SU-DHL-6 (cell line): ENCODE measurements at regions not wholly inside any gene's neighbourhood (a gene's known extent, or its start where the extent isn't known, plus 50 kb on each side); places are given as distances from the start of the nearest gene placed in this dataset.
"Not testable (repeated sequence)": the region's sequence is repeated elsewhere in the genome, so short reads cannot be mapped to it uniquely, and the experiment has no call there.

ENCODE experiments used
- H2AFZ ChIP-seq: fragments of 200-600 bp; sonication (generic); 2 replicates; pipeline ENCODE4 v1.6.1; 2014; ENCODE audit warnings: low read depth, mild to moderate bottlenecking, moderate library complexity, mixed read lengths, antibody characterized with exemption, low read length; ENCODE audit not compliant: severe bottlenecking
- H3F3A ChIP-seq: fragments of 200-600 bp; shearing (Covaris generic); 2 replicates; pipeline ENCODE4 v1.6.0; 2016; ENCODE audit warnings: antibody characterized with exemption, mild to moderate bottlenecking; ENCODE audit not compliant: insufficient read depth
- H3K27ac ChIP-seq: fragments of 200-600 bp; sonication (generic); 2 replicates; pipeline ENCODE4 v1.5.1; 2016; ENCODE audit warnings: low read depth, mild to moderate bottlenecking, low read length, moderate library complexity, mixed read lengths
- H3K27me3 ChIP-seq: fragments of 200-600 bp; sonication (generic), shearing (Covaris generic); 2 replicates; pipeline ENCODE4 v1.6.0; 2014; ENCODE audit warnings: mild to moderate bottlenecking, low read length
- H3K36me3 ChIP-seq: fragments of 200-600 bp; sonication (generic); 2 replicates; pipeline ENCODE4 v1.6.1; 2014; ENCODE audit warnings: mild to moderate bottlenecking, low read length, mixed read lengths
- H3K4me2 ChIP-seq: fragments of 300-600, 200-600 bp; shearing (Covaris generic), sonication (generic); 2 replicates; pipeline ENCODE4 v1.6.0; 2014; ENCODE audit warnings: low read length, low read depth, mild to moderate bottlenecking; ENCODE audit not compliant: poor library complexity, severe bottlenecking
- H3K4me3 ChIP-seq: fragments of 200-600 bp; sonication (generic); 2 replicates; pipeline ENCODE4 v1.5.1; 2014; ENCODE audit warnings: antibody characterized with exemption, low read length, mild to moderate bottlenecking, mixed read lengths; ENCODE audit not compliant: insufficient read depth, poor library complexity, severe bottlenecking
- H3K79me2 ChIP-seq: fragments of 200-600 bp; sonication (generic); 2 replicates; pipeline ENCODE4 v1.6.1; 2014; ENCODE audit warnings: mild to moderate bottlenecking, low read length, moderate library complexity; ENCODE audit not compliant: insufficient read depth
- H3K9ac ChIP-seq: fragments of 200-600 bp; sonication (generic); 2 replicates; pipeline ENCODE4 v1.7.0; 2014; ENCODE audit warnings: mild to moderate bottlenecking, low read length
- H3K9me2 ChIP-seq: fragments of 200-600 bp; sonication (generic); replicated peaks from 2 replicates; pipeline ENCODE4 v1.6.1; 2014; ENCODE audit warnings: low read length; ENCODE audit not compliant: insufficient read depth
- H3K9me3 ChIP-seq: fragments of 200-600 bp; sonication (generic); 2 replicates; pipeline ENCODE4 v1.6.1; 2014; ENCODE audit warnings: low read length, mixed read lengths; ENCODE audit not compliant: insufficient read depth
- H4K20me1 ChIP-seq: fragments of 200-600 bp; sonication (generic); 2 replicates; pipeline ENCODE4 v1.6.1; 2014; ENCODE audit warnings: low read depth, mild to moderate bottlenecking, antibody characterized with exemption, low read length, moderate library complexity, mixed read lengths
- CTCF ChIP-seq: fragments of 200-600 bp; sonication (generic); IDR thresholded peaks from one replicate; pipeline ENCODE4 v1.5.1; 2017; ENCODE audit warnings: antibody characterized with exemption, mild to moderate bottlenecking, low read length, moderate library complexity; ENCODE audit not compliant: insufficient read depth, poor library complexity, severe bottlenecking
- EZH2phosphoT487 ChIP-seq: fragments of 200-600 bp; sonication (generic), shearing (Covaris generic); conservative IDR thresholded peaks from 2 replicates; pipeline ENCODE4 v1.6.1; 2018; ENCODE audit warnings: mild to moderate bottlenecking, antibody characterized with exemption, low read length, moderate library complexity, mixed read lengths

GRCh38 chr6:4474810-4475209 lies 301.4 kb upstream of the CDYL start:
- Histone ChIP-seq H2AFZ (no peak overlapping the region), H3K4me3 (no peak overlapping the region), H3F3A (no peaks in the 10 kb centered on the region), H4K20me1 (no peaks in the 10 kb centered on the region), H3K36me3 (no peaks in the 10 kb centered on the region), H3K27me3 (peaks cover 2% of the 10 kb centered on the region; the same call in 1 of the 2 replicates), H3K4me2 (no peak overlapping the region), H3K27ac (no peak overlapping the region), H3K9ac (no peak overlapping the region), H3K79me2 (no peaks in the 10 kb centered on the region), H3K9me3 (peaks cover 22% of the 10 kb centered on the region; the same call in 1 of the 2 replicates), H3K9me2 (no peaks in the 10 kb centered on the region; the same call in 1 of the 2 replicates)
- TF ChIP-seq EZH2phosphoT487: no peak
- TF ChIP-seq CTCF: no peak

- Histone ChIP-seq H3K9ac (no peak overlapping the region), H3F3A (no peaks in the 10 kb centered on the region), H3K9me2 (no peaks in the 10 kb centered on the region; the same call in 1 of the 2 replicates), H3K4me3 (no peak overlapping the region), H4K20me1 (no peaks in the 10 kb centered on the region), H3K4me2 (no peak overlapping the region), H3K9me3 (peaks cover 22% of the 10 kb centered on the region; the same call in 1 of the 2 replicates), H3K27ac (no peak overlapping the region), H3K79me2 (no peaks in the 10 kb centered on the region), H2AFZ (no peak overlapping the region), H3K27me3 (peaks cover 2% of the 10 kb centered on the region; the same call in 1 of the 2 replicates), H3K36me3 (no peaks in the 10 kb centered on the region)
- no peak for TF ChIP-seq EZH2phosphoT487
- no peak for TF ChIP-seq CTCF
These were observed 303.1 kb upstream of the CDYL start for GRCh38 chr6:4472969-4473642.

GRCh38 chr6:4472222-4472621 lies 304.0 kb upstream of the CDYL start:
- Histone ChIP-seq H3K4me3 (no peak overlapping the region), H2AFZ (no peak overlapping the region), H3K79me2 (no peaks in the 10 kb centered on the region), H3F3A (no peaks in the 10 kb centered on the region), H3K9ac (no peak overlapping the region), H4K20me1 (no peaks in the 10 kb centered on the region), H3K36me3 (no peaks in the 10 kb centered on the region), H3K9me3 (peaks cover 22% of the 10 kb centered on the region; the same call in 1 of the 2 replicates), H3K27ac (no peak overlapping the region), H3K4me2 (no peak overlapping the region), H3K27me3 (peaks cover 2% of the 10 kb centered on the region; the same call in 1 of the 2 replicates), H3K9me2 (no peaks in the 10 kb centered on the region; the same call in 1 of the 2 replicates)
- TF ChIP-seq CTCF: no peak
- no peak for TF ChIP-seq EZH2phosphoT487

- H3K9me3 ChIP-seq: peaks cover 22% of the 10 kb centered on the region; the same call in 1 of the 2 replicates
- H3K36me3 ChIP-seq, H4K20me1 ChIP-seq, H3F3A ChIP-seq, H3K9me2 ChIP-seq, H3K79me2 ChIP-seq, H3K9ac ChIP-seq, H3K27ac ChIP-seq, H3K4me3 ChIP-seq, H3K27me3 ChIP-seq, H2AFZ ChIP-seq, H3K4me2 ChIP-seq: not testable (repeated sequence)
These were observed 304.7 kb upstream of the CDYL start for GRCh38 chr6:4471515-4471914.
